ENCODE measurements at regions not wholly inside any gene's neighbourhood (a gene's known extent, or its start where the extent isn't known, plus 50 kb on each side); places are given as distances from the start of the nearest gene placed in this dataset.
"Not testable (repeated sequence)": the region's sequence is repeated elsewhere in the genome, so short reads cannot be mapped to it uniquely, and the experiment has no call there.

GRCh38 chr10:15921423-15921945 is 61.2 kb upstream of the MINDY3 start:
- DNase-seq, result not testable (repeated sequence)

GRCh38 chr10:15931376-15931775 is 71.1 kb upstream of the MINDY3 start:
- DNase-seq, result no peak

GRCh38 chr10:15939543-15939942 is 79.2 kb upstream of the MINDY3 start:
- DNase-seq, result not testable (repeated sequence)

GRCh38 chr10:15943426-15943825 is 83.1 kb upstream of the MINDY3 start:
- peak; percentile 15 for DNase-seq

GRCh38 chr10:15954188-15954587 is 93.9 kb upstream of the MINDY3 start:
- DNase-seq, result no peak

GRCh38 chr10:15960277-15960676 is 100.0 kb upstream of the MINDY3 start:
- DNase-seq, result no peak

GRCh38 chr10:15972736-15973135 is 112.4 kb upstream of the MINDY3 start:
- DNase-seq, result not testable (repeated sequence)

GRCh38 chr10:15985690-15986089 is 125.4 kb upstream of the MINDY3 start:
- DNase-seq, result no peak

- DNase-seq, result no peak
Measured at GRCh38 chr10:15990535-15991129, 130.3 kb upstream of the MINDY3 start.

GRCh38 chr10:15997313-15997712 is 137.0 kb upstream of the MINDY3 start:
- no peak for DNase-seq

- no peak for DNase-seq
Measured at GRCh38 chr10:16001581-16001980, 141.3 kb upstream of the MINDY3 start.

- DNase-seq, result no peak
Measured at GRCh38 chr10:16009785-16010184, 149.5 kb upstream of the MINDY3 start.

- no peak for DNase-seq
Measured at GRCh38 chr10:16011548-16011947, 151.2 kb upstream of the MINDY3 start.

GRCh38 chr10:16014469-16014868 is 154.2 kb upstream of the MINDY3 start:
- no peak for DNase-seq

- no peak for DNase-seq
Measured at GRCh38 chr10:16016688-16017087, 156.4 kb upstream of the MINDY3 start.

GRCh38 chr10:16020836-16021235 is 160.5 kb upstream of the MINDY3 start:
- no peak for DNase-seq

- DNase-seq, result not testable (repeated sequence)
Measured at GRCh38 chr10:16026832-16027231, 166.5 kb upstream of the MINDY3 start.

GRCh38 chr10:16030562-16030961 is 170.3 kb upstream of the MINDY3 start:
- DNase-seq, result no peak

GRCh38 chr10:16049050-16049449 is 188.7 kb upstream of the MINDY3 start:
- DNase-seq, result no peak

GRCh38 chr10:16049782-16050181 is 189.5 kb upstream of the MINDY3 start:
- no peak for DNase-seq

- DNase-seq, result no peak
Measured at GRCh38 chr10:16063350-16063749, 203.0 kb upstream of the MINDY3 start.

- DNase-seq, result not testable (repeated sequence)
Measured at GRCh38 chr10:16083551-16083950, 223.2 kb upstream of the MINDY3 start.

- DNase-seq, result no peak
Measured at GRCh38 chr10:16105082-16105481, 244.8 kb upstream of the MINDY3 start.

GRCh38 chr10:16116404-16117304 is 256.3 kb upstream of the MINDY3 start:
- no peak for DNase-seq

Data from right hindlimb (tissue), 1 donor.